Skeletal muscle tissue (tissue), 3 donors: ENCODE measurements at regions not wholly inside any gene's neighbourhood (a gene's known extent, or its start where the extent isn't known, plus 50 kb on each side); places are given as distances from the start of the nearest gene placed in this dataset.

Experiments used
- H3K27ac ChIP-seq: one replicate; pipeline ENCODE4 v1.7.0; 2013; ENCODE audit warnings: mild to moderate bottlenecking, low read depth, low read length, inconsistent platforms
- H3K27me3 ChIP-seq, 3 donors: one replicate each; pipeline ENCODE4 v1.7.0; 2013; ENCODE audit warnings: low read length in 3 of 3; ENCODE audit not compliant: control insufficient read depth in 3 of 3, insufficient read depth in 3 of 3
- H3K36me3 ChIP-seq, 3 donors: one replicate each; pipeline ENCODE4 v1.7.0; 2013; ENCODE audit warnings: low read length in 3 of 3; ENCODE audit not compliant: control insufficient read depth in 3 of 3, insufficient read depth in 3 of 3
- H3K4me1 ChIP-seq, 3 donors: one replicate each; pipeline ENCODE4 v1.7.0; 2013; ENCODE audit warnings: low read length in 3 of 3, mild to moderate bottlenecking in 3 of 3; ENCODE audit not compliant: control insufficient read depth in 3 of 3, insufficient read depth in 3 of 3
- H3K4me3 ChIP-seq, 3 donors: one replicate each; pipeline ENCODE4 v1.7.0; 2013; ENCODE audit warnings: low read length in 3 of 3
- H3K9ac ChIP-seq, 3 donors: one replicate each; pipeline ENCODE4 v1.7.0; 2013; ENCODE audit warnings: low read length in 3 of 3, mild to moderate bottlenecking in 3 of 3, moderate library complexity in 2 of 3, low read depth in 1 of 3
- H3K9me3 ChIP-seq, 3 donors: one replicate each; pipeline ENCODE4 v1.7.0; 2013; ENCODE audit warnings: low read length in 3 of 3; ENCODE audit not compliant: control insufficient read depth in 3 of 3
- donor health status: Osteomylitis.

DNA sequence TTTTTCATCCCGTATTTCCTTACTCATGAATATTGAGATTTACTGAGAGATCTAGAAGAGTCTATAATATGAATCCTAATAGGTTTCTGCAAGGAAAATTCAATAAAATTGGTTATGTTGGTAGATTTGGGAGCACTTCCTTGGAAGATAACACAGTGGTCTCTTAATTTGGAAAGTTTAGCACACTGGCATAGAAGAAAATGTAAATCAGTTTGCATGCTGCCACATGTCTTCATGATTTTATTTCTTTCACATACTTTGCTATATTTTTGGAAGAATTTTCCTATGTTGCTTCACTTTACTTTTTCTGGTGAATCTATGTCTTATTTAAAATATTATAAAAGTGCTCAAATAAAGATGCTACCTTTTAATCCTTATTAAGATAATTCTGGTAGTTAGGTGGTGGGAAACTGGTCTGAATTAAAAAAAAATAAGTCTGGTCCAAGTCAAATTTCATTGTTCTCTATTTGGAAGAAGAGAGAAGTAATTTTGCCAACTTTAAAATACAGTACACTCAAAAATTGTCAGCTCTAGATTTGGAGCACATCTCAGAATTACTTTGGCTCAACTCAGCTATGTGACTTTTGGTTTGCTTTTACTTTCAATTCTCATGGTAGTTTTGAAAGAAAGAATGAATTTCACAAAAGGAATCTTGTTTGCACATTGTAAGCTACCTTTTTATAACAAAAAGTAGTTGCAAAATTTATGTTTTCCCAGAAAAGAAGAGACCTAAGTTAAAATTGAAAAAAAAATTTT lies 197.3 kb downstream of the CENPW start:
- Histone ChIP-seq H3K36me3 (no peaks in the 10 kb centered on the region), H3K4me3 (no peak overlapping the region), H3K9me3 (no peaks in the 10 kb centered on the region), H3K27me3 (no peaks in the 10 kb centered on the region), H3K9ac (no peak overlapping the region), H3K4me1 (no peaks in the 10 kb centered on the region), H3K27ac (no peak overlapping the region)

DNA sequence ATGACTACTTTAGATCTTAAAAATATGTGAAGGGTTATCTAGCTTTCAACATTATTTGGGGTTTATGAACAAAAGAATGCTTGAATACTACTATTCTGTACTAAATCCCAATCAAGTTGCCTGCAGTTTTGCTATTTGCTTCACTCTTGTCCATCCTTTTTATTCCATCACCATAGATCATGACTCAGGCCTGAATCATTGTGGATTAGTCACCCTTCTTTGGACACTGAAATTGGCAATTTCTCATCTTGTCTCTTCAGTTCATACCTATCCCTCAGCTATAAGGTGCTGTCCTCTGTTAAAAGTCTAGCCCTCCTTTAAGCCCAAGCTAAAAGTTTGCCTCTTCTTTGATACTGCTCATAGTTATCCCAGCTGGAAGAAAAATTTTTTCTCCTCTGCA lies 199.1 kb downstream of the CENPW start:
- Histone ChIP-seq H3K4me1 (no peaks in the 10 kb centered on the region), H3K9ac (no peak overlapping the region), H3K9me3 (no peaks in the 10 kb centered on the region), H3K36me3 (no peaks in the 10 kb centered on the region), H3K4me3 (no peak overlapping the region), H3K27me3 (no peaks in the 10 kb centered on the region), H3K27ac (no peak overlapping the region)

GRCh38 chr6:126540161-126540560 lies 200.2 kb downstream of the CENPW start:
- Histone ChIP-seq H3K4me3 (no peak overlapping the region), H3K4me1 (no peaks in the 10 kb centered on the region), H3K27me3 (no peaks in the 10 kb centered on the region), H3K9ac (no peak overlapping the region), H3K36me3 (no peaks in the 10 kb centered on the region), H3K27ac (no peak overlapping the region), H3K9me3 (no peaks in the 10 kb centered on the region)

- Histone ChIP-seq H3K27ac (no peak overlapping the region), H3K36me3 (no peaks in the 10 kb centered on the region), H3K9ac (no peak overlapping the region), H3K9me3 (no peaks in the 10 kb centered on the region), H3K27me3 (no peaks in the 10 kb centered on the region), H3K4me3 (no peak overlapping the region), H3K4me1 (no peaks in the 10 kb centered on the region)
Observed at GRCh38 chr6:126541806-126542491, 202.0 kb downstream of the CENPW start.

- Histone ChIP-seq H3K9ac (no peak overlapping the region), H3K4me1 (no peaks in the 10 kb centered on the region), H3K27ac (no peak overlapping the region), H3K36me3 (no peaks in the 10 kb centered on the region), H3K9me3 (no peaks in the 10 kb centered on the region), H3K27me3 (no peaks in the 10 kb centered on the region), H3K4me3 (no peak overlapping the region)
Observed at GRCh38 chr6:126546541-126547120, 206.7 kb downstream of the CENPW start.

GRCh38 chr6:126548300-126548699 lies 208.4 kb downstream of the CENPW start:
- Histone ChIP-seq H3K9ac (no peak overlapping the region), H3K27me3 (no peaks in the 10 kb centered on the region), H3K9me3 (no peaks in the 10 kb centered on the region), H3K36me3 (no peaks in the 10 kb centered on the region), H3K27ac (no peak overlapping the region), H3K4me3 (no peak overlapping the region), H3K4me1 (no peaks in the 10 kb centered on the region)

DNA sequence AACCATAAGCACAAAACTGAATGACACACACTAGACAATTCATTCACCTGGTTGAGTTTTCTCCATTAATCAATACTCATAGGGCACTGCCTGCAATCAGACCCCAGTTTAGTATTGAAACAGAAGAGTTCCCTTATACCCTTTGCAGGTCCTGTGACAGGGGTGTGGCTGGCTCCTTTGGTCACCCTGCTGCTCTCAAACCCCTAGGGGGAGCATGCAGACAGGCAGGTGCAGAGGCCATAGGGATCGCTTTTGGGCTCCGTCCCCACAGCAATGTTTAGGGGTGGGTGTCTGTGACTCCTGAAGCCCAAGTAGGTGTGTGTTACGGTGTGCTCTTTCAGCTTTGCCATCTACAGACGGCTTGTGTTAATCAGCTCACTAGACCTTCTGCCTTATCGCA lies 210.4 kb downstream of the CENPW start:
- Histone ChIP-seq H3K4me1 (no peaks in the 10 kb centered on the region), H3K27ac (no peak overlapping the region), H3K9me3 (no peaks in the 10 kb centered on the region), H3K4me3 (no peak overlapping the region), H3K27me3 (no peaks in the 10 kb centered on the region), H3K36me3 (no peaks in the 10 kb centered on the region), H3K9ac (no peak overlapping the region)

DNA sequence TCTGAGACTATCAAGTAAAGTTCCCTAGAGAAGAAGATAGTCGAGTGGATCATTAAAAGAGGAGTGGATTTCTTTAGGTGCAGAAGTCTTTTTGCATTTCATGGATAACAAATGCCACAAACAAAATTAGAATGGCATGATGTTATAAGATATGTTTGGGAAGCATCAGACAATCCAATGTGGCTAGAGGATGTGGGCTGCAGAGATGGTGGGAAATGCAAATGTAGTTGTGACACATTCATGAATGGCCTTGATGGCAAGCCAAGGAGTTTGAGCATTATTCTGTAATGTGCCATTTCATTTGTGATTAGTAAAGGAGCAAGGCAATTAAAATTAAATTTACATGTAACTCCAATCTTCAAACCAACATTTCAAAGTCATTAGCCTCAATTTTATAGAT lies 211.9 kb downstream of the CENPW start:
- Histone ChIP-seq H3K9me3 (no peaks in the 10 kb centered on the region), H3K27me3 (no peaks in the 10 kb centered on the region), H3K27ac (no peak overlapping the region), H3K4me1 (no peaks in the 10 kb centered on the region), H3K36me3 (no peaks in the 10 kb centered on the region), H3K4me3 (no peak overlapping the region), H3K9ac (no peak overlapping the region)

DNA sequence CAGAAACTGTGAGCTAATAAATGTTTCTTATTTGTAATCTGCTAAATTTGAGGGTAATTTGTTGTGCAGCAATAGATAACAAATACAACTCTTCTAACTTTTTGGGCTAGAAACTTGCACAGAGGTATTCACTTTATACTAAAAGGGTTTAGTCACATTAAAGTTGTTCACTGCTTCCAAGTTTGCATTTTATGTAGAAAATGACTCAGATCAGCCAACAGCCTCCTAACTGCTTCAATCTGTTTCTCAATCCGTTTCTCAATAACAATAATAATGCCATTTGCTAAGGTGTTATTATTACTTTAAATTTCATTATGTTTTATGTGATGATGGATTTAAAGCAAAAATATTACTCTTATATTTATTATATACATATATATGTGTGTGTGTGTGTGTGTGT lies 213.9 kb downstream of the CENPW start:
- Histone ChIP-seq H3K36me3 (no peaks in the 10 kb centered on the region), H3K9ac (no peak overlapping the region), H3K4me3 (no peak overlapping the region), H3K4me1 (no peaks in the 10 kb centered on the region), H3K9me3 (no peaks in the 10 kb centered on the region), H3K27me3 (no peaks in the 10 kb centered on the region), H3K27ac (no peak overlapping the region)

DNA sequence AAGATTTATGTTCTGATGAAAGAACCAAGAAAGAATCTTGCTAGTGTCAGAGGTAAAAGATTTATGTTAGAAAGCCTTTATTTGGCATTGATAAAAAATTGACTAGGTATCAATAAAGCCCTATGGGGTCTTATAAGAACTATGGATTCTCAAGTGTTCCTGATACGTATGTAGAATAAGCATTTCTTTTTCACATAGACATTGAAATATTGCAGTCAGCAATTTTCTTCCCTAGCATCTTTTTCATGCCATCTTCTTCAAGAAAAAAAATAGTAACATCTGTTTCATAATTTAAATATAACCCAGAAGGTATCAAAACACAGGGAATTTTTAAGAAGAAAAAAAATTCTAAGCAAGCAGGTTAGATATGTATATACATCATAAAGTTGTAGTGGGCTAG lies 230.6 kb downstream of the CENPW start:
- Histone ChIP-seq H3K9ac (no peak overlapping the region), H3K4me1 (no peaks in the 10 kb centered on the region), H3K27ac (no peak overlapping the region), H3K36me3 (no peaks in the 10 kb centered on the region), H3K27me3 (no peaks in the 10 kb centered on the region), H3K4me3 (no peak overlapping the region), H3K9me3 (no peaks in the 10 kb centered on the region)
